Kidney epithelial cell (primary cell): ENCODE measurements at regions not wholly inside any gene's neighbourhood (a gene's known extent, or its start where the extent isn't known, plus 50 kb on each side); places are given as distances from the start of the nearest gene placed in this dataset.
"Not testable (repeated sequence)": the region's sequence is repeated elsewhere in the genome, so short reads cannot be mapped to it uniquely, and the experiment has no call there.

Experiments used
- DNase-seq: peaks from one replicate; pipeline ENCODE4 v3.0.0-alpha.2; 2010; ENCODE audit warnings: low read depth
- H3K27me3 ChIP-seq: 2 replicates; pipeline ENCODE4 v1.6.0; 2011; ENCODE audit warnings: low read length; ENCODE audit not compliant: control insufficient read depth, insufficient read depth
- H3K36me3 ChIP-seq: 2 replicates; pipeline ENCODE4 v1.5.1; 2011; ENCODE audit warnings: low read length; ENCODE audit not compliant: control insufficient read depth, insufficient read depth
- H3K4me3 ChIP-seq: 2 replicates; pipeline ENCODE4 v1.5.1; 2011; ENCODE audit warnings: low read depth, mild to moderate bottlenecking, control low read depth, low read length
- CTCF ChIP-seq: IDR thresholded peaks from 2 replicates; pipeline ENCODE4 v1.5.1; 2011; ENCODE audit warnings: mild to moderate bottlenecking, moderate library complexity, low read length, control low read depth, inconsistent platforms; ENCODE audit not compliant: insufficient read depth, poor library complexity, severe bottlenecking

GRCh38 chr10:26365681-26366358 lies 72.3 kb upstream of the APBB1IP start:
- H3K27me3 ChIP-seq, result no peaks in the 10 kb centered on the region
- peak; percentile 44 for DNase-seq
- no peak for TF ChIP-seq CTCF
- no peak overlapping the region for H3K4me3 ChIP-seq
- no peaks in the 10 kb centered on the region for H3K36me3 ChIP-seq

- H3K27me3 ChIP-seq, DNase-seq, H3K36me3 ChIP-seq, H3K4me3 ChIP-seq: not testable (repeated sequence)
Measured at GRCh38 chr10:26367035-26367434, 71.1 kb upstream of the APBB1IP start.

- DNase-seq, result peak; percentile 31
- TF ChIP-seq CTCF, result no peak
Measured at GRCh38 chr10:26367771-26368170, 70.4 kb upstream of the APBB1IP start.

GRCh38 chr10:26368463-26368862 lies 69.7 kb upstream of the APBB1IP start:
- no peak for DNase-seq
- Histone ChIP-seq H3K4me3 (no peak overlapping the region), H3K36me3 (no peaks in the 10 kb centered on the region), H3K27me3 (no peaks in the 10 kb centered on the region)
- no peak for TF ChIP-seq CTCF

More at GRCh38 chr10:26367771-26368170, 70.4 kb upstream of the APBB1IP start:
- no peaks in the 10 kb centered on the region for H3K27me3 ChIP-seq
- H3K4me3 ChIP-seq, result no peak overlapping the region
- no peaks in the 10 kb centered on the region for H3K36me3 ChIP-seq

GRCh38 chr10:26372513-26373354 lies 65.4 kb upstream of the APBB1IP start:
- H3K36me3 ChIP-seq, result no peaks in the 10 kb centered on the region
- DNase-seq, result no peak
- no peak overlapping the region for H3K4me3 ChIP-seq
- no peak for TF ChIP-seq CTCF
- H3K27me3 ChIP-seq, result no peaks in the 10 kb centered on the region

- Histone ChIP-seq H3K36me3 (no peaks in the 10 kb centered on the region), H3K27me3 (no peaks in the 10 kb centered on the region), H3K4me3 (no peak overlapping the region)
- no peak for TF ChIP-seq CTCF
- no peak for DNase-seq
Measured at GRCh38 chr10:26374426-26374825, 63.7 kb upstream of the APBB1IP start.

- DNase-seq, H3K36me3 ChIP-seq, H3K4me3 ChIP-seq, H3K27me3 ChIP-seq: not testable (repeated sequence)
Measured at GRCh38 chr10:26377224-26377810, 60.8 kb upstream of the APBB1IP start.
